GM12892 (cell line): ENCODE measurements at regions not wholly inside any gene's neighbourhood (a gene's known extent, or its start where the extent isn't known, plus 50 kb on each side); places are given as distances from the start of the nearest gene placed in this dataset.

Experiments used
- DNase-seq: peaks from one replicate; pipeline ENCODE4 v3.0.0; 2011; ENCODE audit not compliant: insufficient read length
- FAIRE-seq: peaks from 2 replicates; lab custom pipeline; 2011; peaks lifted over from hg19 to GRCh38; lab: Jason Lieb, UNC
- POLR2A ChIP-seq: IDR thresholded peaks from 2 replicates; pipeline ENCODE4 v1.6.1; 2011; ENCODE audit warnings: low read depth, low read length, control low read depth
- POLR2AphosphoS5 ChIP-seq: IDR thresholded peaks from 2 replicates; pipeline ENCODE4 v1.6.1; 2011; ENCODE audit warnings: low read depth, low read length, control low read depth
- TAF1 ChIP-seq: IDR thresholded peaks from 2 replicates; pipeline ENCODE4 v1.6.1; 2011; ENCODE audit warnings: low read depth, mild to moderate bottlenecking, control low read depth, low read length, borderline replicate concordance

GRCh38 chr2:21966139-21966538, 842.4 kb downstream of the TDRD15 start:
- no peak for TF ChIP-seq POLR2AphosphoS5
- no peak for TF ChIP-seq TAF1
- DNase-seq (no peak), FAIRE-seq (no peak)

- DNase-seq: no peak
- no peak for TF ChIP-seq TAF1
- no peak for TF ChIP-seq POLR2AphosphoS5
- TF ChIP-seq POLR2A: no peak
- FAIRE-seq: no peak
Measured at GRCh38 chr2:21970971-21971370, 847.2 kb downstream of the TDRD15 start.

GRCh38 chr2:21972586-21972985, 848.8 kb downstream of the TDRD15 start:
- no peak for FAIRE-seq
- no peak for DNase-seq
- TF ChIP-seq TAF1: no peak
- no peak for TF ChIP-seq POLR2A
- TF ChIP-seq POLR2AphosphoS5: no peak

- DNase-seq (no peak), FAIRE-seq (no peak)
- TF ChIP-seq POLR2AphosphoS5 (no peak), POLR2A (no peak), TAF1 (no peak)
Measured at GRCh38 chr2:21981127-21981526, 857.4 kb downstream of the TDRD15 start.

GRCh38 chr2:21993002-21993401, 869.2 kb downstream of the TDRD15 start:
- no peak for TF ChIP-seq TAF1
- no peak for TF ChIP-seq POLR2A
- TF ChIP-seq POLR2AphosphoS5: no peak
- FAIRE-seq (no peak), DNase-seq (no peak)

- no peak for TF ChIP-seq TAF1
- DNase-seq: no peak
- FAIRE-seq: no peak
Measured at GRCh38 chr2:21996339-21996738, 872.6 kb downstream of the TDRD15 start.

- DNase-seq (no peak), FAIRE-seq (no peak)
- TF ChIP-seq TAF1: no peak
- no peak for TF ChIP-seq POLR2AphosphoS5
- TF ChIP-seq POLR2A: no peak
Measured at GRCh38 chr2:21999522-21999921, 875.8 kb downstream of the TDRD15 start.

GRCh38 chr2:22002066-22002465, 878.3 kb downstream of the TDRD15 start:
- no peak for TF ChIP-seq POLR2AphosphoS5
- no peak for FAIRE-seq
- DNase-seq: no peak

GRCh38 chr2:22003270-22003669, 879.5 kb downstream of the TDRD15 start:
- DNase-seq: no peak
- TF ChIP-seq POLR2A (no peak), TAF1 (no peak), POLR2AphosphoS5 (no peak)
- no peak for FAIRE-seq

- DNase-seq: no peak
- TF ChIP-seq POLR2AphosphoS5 (no peak), TAF1 (no peak), POLR2A (no peak)
- no peak for FAIRE-seq
Measured at GRCh38 chr2:22011048-22011447, 887.3 kb downstream of the TDRD15 start.

GRCh38 chr2:22020091-22020742, 896.4 kb downstream of the TDRD15 start:
- no peak for DNase-seq
- no peak for FAIRE-seq
- no peak for TF ChIP-seq POLR2AphosphoS5
- no peak for TF ChIP-seq TAF1
- no peak for TF ChIP-seq POLR2A

GRCh38 chr2:22027345-22028005, 903.7 kb downstream of the TDRD15 start:
- no peak for TF ChIP-seq POLR2A
- no peak for TF ChIP-seq TAF1
- TF ChIP-seq POLR2AphosphoS5: no peak
- DNase-seq: no peak
- no peak for FAIRE-seq

GRCh38 chr2:22035361-22035830, 911.6 kb downstream of the TDRD15 start:
- FAIRE-seq (no peak), DNase-seq (no peak)
- TF ChIP-seq POLR2A (no peak), POLR2AphosphoS5 (no peak), TAF1 (no peak)
